KMS-11 (cell line): ENCODE measurements at regions not wholly inside any gene's neighbourhood (a gene's known extent, or its start where the extent isn't known, plus 50 kb on each side); places are given as distances from the start of the nearest gene placed in this dataset.

Source experiments
- H2AFZ ChIP-seq: fragments of 200-600 bp; sonication (generic); 2 replicates; pipeline ENCODE4 v1.6.1; 2016; ENCODE audit warnings: antibody characterized with exemption, mixed run types, low read depth
- H3K27ac ChIP-seq: fragments of 200-600 bp; sonication (generic); 2 replicates; pipeline ENCODE4 v1.6.1; 2016; ENCODE audit warnings: mild to moderate bottlenecking, mixed run types
- H3K27me3 ChIP-seq: fragments of 200-600 bp; sonication (generic); 2 replicates; pipeline ENCODE4 v1.6.1; 2017; ENCODE audit warnings: mild to moderate bottlenecking, low read depth, mixed run types, moderate library complexity; ENCODE audit not compliant: insufficient read depth
- H3K36me3 ChIP-seq: fragments of 200-600 bp; sonication (generic); 2 replicates; pipeline ENCODE4 v1.6.1; 2017; ENCODE audit warnings: mild to moderate bottlenecking, mixed run types; ENCODE audit not compliant: insufficient read depth
- H3K4me1 ChIP-seq: fragments of 200-600 bp; sonication (generic); 2 replicates; pipeline ENCODE4 v1.6.1; 2016; ENCODE audit warnings: mild to moderate bottlenecking, low read depth, mixed run types; ENCODE audit not compliant: poor library complexity, severe bottlenecking
- H3K4me2 ChIP-seq: fragments of 200-600 bp; sonication (generic); 2 replicates; pipeline ENCODE4 v1.7.0; 2016; ENCODE audit warnings: mild to moderate bottlenecking, mixed run types
- H3K4me3 ChIP-seq: fragments of 200-600 bp; sonication (generic); IDR thresholded peaks from 2 replicates; pipeline ENCODE4 v1.6.1; 2017; ENCODE audit warnings: low read depth, low read length, mixed read lengths; ENCODE audit not compliant: insufficient read depth
- H3K79me2 ChIP-seq: fragments of 200-600 bp; sonication (generic); 2 replicates; pipeline ENCODE4 v1.6.1; 2016; ENCODE audit warnings: low read depth, mixed run types; ENCODE audit not compliant: insufficient read depth
- H3K9ac ChIP-seq: fragments of 200-600 bp; sonication (generic); 2 replicates; pipeline ENCODE4 v1.6.1; 2016; ENCODE audit warnings: mild to moderate bottlenecking, mixed run types
- H4K20me1 ChIP-seq: fragments of 200-600 bp; sonication (generic); 2 replicates; pipeline ENCODE4 v1.6.1; 2016; ENCODE audit warnings: mild to moderate bottlenecking, mixed run types; ENCODE audit not compliant: insufficient read depth
- CTCF ChIP-seq: fragments of 200-600 bp; sonication (generic); conservative IDR thresholded peaks from 2 replicates; pipeline ENCODE4 v1.6.1; 2017; ENCODE audit warnings: low read depth, mild to moderate bottlenecking, antibody characterized with exemption, low read length, moderate library complexity, mixed read lengths

DNA sequence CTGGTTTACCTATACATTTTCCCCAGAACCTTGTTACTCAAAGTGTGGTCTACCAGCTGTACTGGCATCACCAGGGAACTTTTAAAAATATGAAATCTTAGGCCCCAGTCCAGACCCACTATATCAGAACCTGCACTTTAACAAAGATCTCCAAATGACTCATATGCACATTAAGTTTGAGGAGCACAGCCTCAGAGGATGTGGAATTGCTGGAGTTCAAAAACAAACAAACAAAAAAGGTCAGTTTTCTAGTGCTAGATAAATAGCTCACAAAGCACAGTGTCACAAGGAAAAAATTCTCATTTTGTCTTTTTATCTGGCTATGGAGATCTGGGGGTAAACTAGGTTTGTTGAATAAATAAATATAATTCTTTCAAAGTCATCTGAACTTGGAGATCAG lies 68.9 kb upstream of the ANKRD55 start:
- Histone ChIP-seq H4K20me1 (no peaks in the 10 kb centered on the region), H3K27ac (no peak overlapping the region), H3K4me1 (no peaks in the 10 kb centered on the region), H2AFZ (no peak overlapping the region), H3K36me3 (no peaks in the 10 kb centered on the region), H3K9ac (no peak overlapping the region), H3K79me2 (no peaks in the 10 kb centered on the region), H3K27me3 (no peaks in the 10 kb centered on the region), H3K4me2 (no peak overlapping the region), H3K4me3 (no peak overlapping the region)
- TF ChIP-seq CTCF: no peak

DNA sequence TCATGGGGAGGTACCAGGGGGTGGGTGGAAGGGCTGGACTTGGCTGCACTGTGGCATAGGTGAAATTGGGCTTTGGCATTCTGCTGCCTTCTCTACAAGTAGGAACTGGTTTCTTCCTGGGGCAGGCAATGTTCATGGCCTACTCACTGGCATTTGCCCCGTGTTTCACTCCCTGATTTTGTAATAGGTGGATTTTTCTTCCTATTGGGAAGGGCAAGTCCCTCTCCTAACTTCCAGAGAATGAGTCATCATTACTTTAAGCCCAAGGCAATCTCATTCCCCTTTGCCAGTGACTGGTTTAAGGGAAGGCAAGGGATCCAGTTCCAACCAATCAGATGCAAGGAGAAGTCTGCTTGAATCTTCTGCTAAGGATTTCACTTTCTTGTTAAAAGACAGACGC lies 67.9 kb upstream of the ANKRD55 start:
- Histone ChIP-seq H3K27ac (no peak overlapping the region), H3K4me3 (no peak overlapping the region), H3K4me1 (no peaks in the 10 kb centered on the region), H4K20me1 (no peaks in the 10 kb centered on the region), H3K4me2 (no peak overlapping the region), H3K36me3 (no peaks in the 10 kb centered on the region), H3K9ac (no peak overlapping the region), H3K79me2 (no peaks in the 10 kb centered on the region), H3K27me3 (no peaks in the 10 kb centered on the region), H2AFZ (no peak overlapping the region)
- TF ChIP-seq CTCF: no peak

DNA sequence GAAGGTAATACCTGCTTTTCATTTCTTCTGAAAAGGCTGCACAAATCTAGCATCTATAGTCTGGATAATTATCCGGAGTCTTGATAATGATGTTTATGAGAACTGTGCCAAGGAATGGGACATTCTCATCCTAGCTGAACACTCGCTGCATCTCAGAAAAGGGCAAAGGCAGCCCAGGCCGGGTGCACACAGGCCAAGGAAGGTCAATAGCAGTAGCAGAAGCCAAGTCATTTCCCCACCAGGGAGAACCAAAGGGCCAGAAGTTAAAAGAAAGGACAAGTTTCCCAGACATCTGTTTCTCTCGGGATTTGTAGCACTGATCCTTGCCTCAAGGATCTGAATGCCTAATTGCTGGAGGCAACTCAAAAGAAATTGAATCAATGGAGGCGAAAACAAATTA lies 66.1 kb upstream of the ANKRD55 start:
- Histone ChIP-seq H3K4me1 (no peaks in the 10 kb centered on the region), H3K79me2 (no peaks in the 10 kb centered on the region), H3K4me3 (no peak overlapping the region), H3K27me3 (no peaks in the 10 kb centered on the region), H4K20me1 (no peaks in the 10 kb centered on the region), H3K9ac (no peak overlapping the region), H2AFZ (no peak overlapping the region), H3K4me2 (no peak overlapping the region), H3K27ac (no peak overlapping the region), H3K36me3 (no peaks in the 10 kb centered on the region)
- no peak for TF ChIP-seq CTCF

DNA sequence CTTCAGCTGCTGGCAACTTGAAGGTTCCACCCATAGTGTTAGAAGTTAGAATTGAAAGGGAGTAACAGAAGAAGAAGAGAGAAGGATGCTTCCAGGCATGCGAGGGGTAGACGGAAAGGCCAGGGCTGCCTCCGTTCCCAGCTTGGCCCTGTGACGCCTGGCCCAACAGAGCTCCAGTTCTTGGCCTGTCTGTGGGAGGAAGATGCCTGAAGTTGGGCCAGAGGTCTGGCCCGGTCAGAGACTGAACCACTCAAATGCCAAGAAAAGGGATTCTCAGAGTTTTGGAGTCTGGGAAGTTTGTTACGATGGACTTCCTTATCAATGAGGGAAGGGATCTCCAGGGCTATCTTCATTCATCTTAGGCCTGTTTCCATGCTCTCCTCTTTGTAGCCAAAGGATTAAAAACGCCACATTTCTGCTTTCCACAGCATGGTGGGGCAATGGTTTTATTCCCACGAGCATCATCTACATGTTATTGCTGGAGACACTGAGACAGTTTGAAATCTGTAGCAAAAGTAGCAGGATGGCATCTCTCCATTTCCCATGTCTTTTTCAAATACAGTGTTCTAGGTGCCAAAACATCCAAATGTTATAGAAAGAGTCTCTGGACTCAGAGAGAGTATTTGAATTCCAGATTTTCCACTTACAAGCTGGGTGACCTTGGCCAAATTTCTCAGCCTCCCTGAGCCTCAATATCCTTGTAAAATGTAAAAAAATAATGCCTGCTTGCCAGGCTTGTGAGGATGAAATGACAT lies 65.4 kb upstream of the ANKRD55 start:
- TF ChIP-seq CTCF: no peak
- Histone ChIP-seq H3K27me3 (no peaks in the 10 kb centered on the region), H3K4me2 (no peak overlapping the region), H3K4me3 (no peak overlapping the region), H3K79me2 (no peaks in the 10 kb centered on the region), H2AFZ (no peak overlapping the region), H3K9ac (no peak overlapping the region), H4K20me1 (no peaks in the 10 kb centered on the region), H3K4me1 (peaks cover 3% of the 10 kb centered on the region), H3K27ac (no peak overlapping the region), H3K36me3 (no peaks in the 10 kb centered on the region)
